T-helper 1 cell treated with Interleukin-12 subunit alpha and Interleukin-12 subunit beta and Interleukin-4 antibody, amounts not matched to agents 30 μg/mL and 1 μg/mL, for 36 hours (primary cell): ENCODE measurements at regions not wholly inside any gene's neighbourhood (a gene's known extent, or its start where the extent isn't known, plus 50 kb on each side); places are given as distances from the start of the nearest gene placed in this dataset.

Experiments used
- H3K27ac Mint-ChIP-seq: one replicate; pipeline ENCODE4 v1.8.0; 2021; ENCODE audit warnings: mild to moderate bottlenecking, mixed read lengths
- H3K27me3 Mint-ChIP-seq: one replicate; pipeline ENCODE4 v1.8.0; 2021; ENCODE audit warnings: low read depth, mixed read lengths
- H3K36me3 Mint-ChIP-seq: one replicate; pipeline ENCODE4 v1.8.0; 2021; ENCODE audit warnings: low read depth, mixed read lengths
- H3K4me1 Mint-ChIP-seq: one replicate; pipeline ENCODE4 v1.8.0; 2021; ENCODE audit warnings: low read depth, mixed read lengths
- H3K4me3 Mint-ChIP-seq: one replicate; pipeline ENCODE4 v1.8.0; 2021; ENCODE audit warnings: mild to moderate bottlenecking, moderate library complexity, mixed read lengths
- H3K9me3 Mint-ChIP-seq: one replicate; pipeline ENCODE4 v1.8.0; 2021; ENCODE audit warnings: mixed read lengths

DNA sequence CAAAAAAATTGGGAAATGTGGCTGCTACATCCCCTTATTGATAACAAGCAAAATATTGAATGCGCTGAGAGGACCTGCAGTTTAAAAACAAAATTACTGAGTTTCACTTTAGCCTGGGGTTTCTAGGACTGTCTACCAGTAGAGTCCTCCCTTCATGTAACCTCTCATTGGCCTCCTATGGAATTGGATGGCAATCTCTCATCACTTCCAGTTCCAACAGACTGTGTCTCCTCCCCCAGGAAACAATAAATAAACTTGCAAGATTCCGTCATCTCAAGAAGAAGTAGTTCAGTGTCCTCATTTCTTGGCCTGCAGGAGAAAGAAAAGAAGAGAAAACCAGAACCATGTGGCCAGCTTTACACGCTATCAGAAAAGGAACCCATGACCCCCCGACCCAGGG, 123.8 kb downstream of the TLE3 start:
- no peaks in the 10 kb centered on the region for H3K9me3 Mint-ChIP-seq
- no peak overlapping the region for H3K4me3 Mint-ChIP-seq
- peaks cover 34% of the 10 kb centered on the region for H3K27me3 Mint-ChIP-seq
- no peak overlapping the region for H3K27ac Mint-ChIP-seq
- no peaks in the 10 kb centered on the region for H3K36me3 Mint-ChIP-seq
- H3K4me1 Mint-ChIP-seq = no peaks in the 10 kb centered on the region

DNA sequence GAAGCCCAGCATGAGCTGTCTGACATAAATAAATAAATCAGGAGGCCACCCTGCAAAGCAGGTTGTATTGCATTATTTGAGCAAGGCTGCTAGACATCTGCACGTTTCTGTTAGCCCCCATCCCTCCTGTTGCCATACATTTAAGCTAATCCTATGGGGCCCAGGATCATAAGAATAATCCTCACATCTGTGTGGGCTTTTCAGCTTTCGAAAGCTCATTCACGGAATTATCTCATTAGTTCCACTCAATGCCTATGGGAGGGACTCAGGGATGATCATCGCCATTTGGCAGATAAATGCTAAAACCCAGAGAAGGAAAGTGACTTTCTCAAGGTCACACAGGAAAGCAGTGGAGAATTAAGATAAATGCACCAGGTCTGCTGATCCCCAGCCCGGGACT, 123.4 kb downstream of the TLE3 start:
- Mint-ChIP-seq H3K9me3 (no peaks in the 10 kb centered on the region), H3K4me3 (no peak overlapping the region), H3K27ac (no peak overlapping the region), H3K27me3 (peaks cover 30% of the 10 kb centered on the region), H3K36me3 (no peaks in the 10 kb centered on the region), H3K4me1 (no peaks in the 10 kb centered on the region)

DNA sequence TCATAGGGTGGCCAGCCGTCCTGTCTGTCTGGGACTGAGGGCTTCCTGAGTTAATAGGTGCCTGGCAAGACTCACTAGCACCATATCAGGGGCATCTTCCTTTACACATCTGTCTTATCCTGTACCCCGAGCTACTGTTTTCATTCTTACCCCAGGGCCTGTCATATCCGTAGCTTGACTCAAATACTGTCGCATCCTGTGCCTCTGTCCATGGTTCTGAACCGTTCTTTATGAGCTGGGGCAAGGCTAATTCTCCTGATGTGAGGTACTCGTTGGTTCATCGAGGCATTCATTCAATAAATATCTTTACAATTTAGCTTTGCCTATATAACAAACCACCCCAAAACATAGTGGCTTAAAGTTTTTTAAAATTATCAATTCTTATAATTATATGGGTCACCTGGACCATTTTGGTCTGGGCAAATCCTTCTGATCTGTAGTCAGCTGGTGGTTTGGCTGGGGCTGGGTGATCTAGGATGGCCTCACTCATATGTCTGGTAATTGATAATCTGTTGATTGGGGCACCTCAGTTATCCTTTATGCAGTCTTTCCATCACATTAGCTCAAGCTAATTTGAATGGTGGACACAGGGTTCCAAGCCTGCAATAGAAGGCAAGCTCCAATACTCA, 121.2 kb downstream of the TLE3 start:
- no peaks in the 10 kb centered on the region for H3K36me3 Mint-ChIP-seq
- H3K27me3 Mint-ChIP-seq = peaks cover 26% of the 10 kb centered on the region
- no peak overlapping the region for H3K4me3 Mint-ChIP-seq
- H3K9me3 Mint-ChIP-seq = no peaks in the 10 kb centered on the region
- H3K27ac Mint-ChIP-seq = no peak overlapping the region
- H3K4me1 Mint-ChIP-seq = no peaks in the 10 kb centered on the region

DNA sequence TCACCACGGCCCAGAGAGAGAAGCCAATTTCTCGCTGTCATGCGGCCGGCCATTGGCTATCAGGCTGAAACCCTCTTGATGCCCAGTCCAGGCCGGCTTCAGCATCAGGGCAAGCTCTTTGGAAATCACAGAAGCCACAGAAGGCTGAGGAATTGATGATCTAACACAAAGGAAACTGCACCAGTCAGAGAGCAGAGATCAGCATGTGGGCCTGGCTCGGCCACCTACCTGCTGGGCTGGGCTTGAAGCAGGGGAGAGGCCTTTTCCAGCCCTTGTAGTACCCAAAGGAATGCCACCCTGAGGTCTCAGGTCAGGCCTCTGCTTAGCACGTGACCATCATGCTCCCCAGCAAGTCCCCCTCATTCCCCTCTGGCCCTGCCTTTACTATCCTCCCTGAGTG, 119.1 kb downstream of the TLE3 start:
- Mint-ChIP-seq H3K4me1 (no peaks in the 10 kb centered on the region), H3K9me3 (no peaks in the 10 kb centered on the region), H3K27ac (no peak overlapping the region), H3K36me3 (no peaks in the 10 kb centered on the region), H3K27me3 (peaks cover 14% of the 10 kb centered on the region), H3K4me3 (no peak overlapping the region)

DNA sequence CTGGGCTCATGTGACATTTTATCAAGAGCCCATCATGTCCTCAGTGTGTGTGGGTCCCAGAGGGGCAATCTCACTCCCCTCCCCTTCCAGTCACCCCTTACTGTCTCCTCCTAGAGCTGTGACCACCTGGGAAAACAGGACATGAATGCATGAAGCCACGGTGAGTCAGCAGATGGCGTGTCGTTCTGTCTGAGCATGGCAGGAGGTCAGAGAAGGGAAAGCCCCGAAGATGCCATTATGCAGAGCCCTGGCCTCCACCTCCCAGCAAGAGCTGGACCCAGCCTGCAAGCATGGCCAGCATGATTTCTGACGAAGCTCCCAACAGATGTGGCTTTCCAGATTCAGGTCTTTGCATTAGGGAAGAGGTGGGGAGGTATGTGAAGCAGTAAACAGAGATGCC, 118.5 kb downstream of the TLE3 start:
- no peaks in the 10 kb centered on the region for H3K4me1 Mint-ChIP-seq
- H3K9me3 Mint-ChIP-seq = no peaks in the 10 kb centered on the region
- no peak overlapping the region for H3K4me3 Mint-ChIP-seq
- H3K27ac Mint-ChIP-seq = no peak overlapping the region
- peaks cover 14% of the 10 kb centered on the region for H3K27me3 Mint-ChIP-seq
- H3K36me3 Mint-ChIP-seq = no peaks in the 10 kb centered on the region

DNA sequence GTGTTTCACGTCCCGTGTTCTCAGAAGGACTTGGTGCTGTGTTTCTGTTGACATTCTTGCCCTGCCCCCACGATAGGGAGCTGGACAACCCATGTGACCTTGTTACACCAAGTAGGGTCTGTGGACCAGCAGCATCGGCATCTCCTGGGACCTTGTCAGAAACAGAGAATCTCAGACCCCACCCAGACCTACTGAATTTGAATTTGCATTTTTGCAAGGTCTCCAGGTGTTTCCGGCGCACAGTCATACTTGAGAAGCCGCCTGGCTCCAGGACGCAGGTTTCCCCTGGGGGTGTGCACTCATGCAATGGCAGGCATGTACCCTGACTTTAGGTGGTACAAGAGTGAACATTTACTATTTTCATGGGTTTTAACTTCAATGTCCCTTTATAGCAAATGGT, 117.9 kb downstream of the TLE3 start:
- no peak overlapping the region for H3K27ac Mint-ChIP-seq
- peaks cover 18% of the 10 kb centered on the region for H3K27me3 Mint-ChIP-seq
- H3K4me1 Mint-ChIP-seq = no peaks in the 10 kb centered on the region
- H3K36me3 Mint-ChIP-seq = no peaks in the 10 kb centered on the region
- H3K4me3 Mint-ChIP-seq = no peak overlapping the region
- no peaks in the 10 kb centered on the region for H3K9me3 Mint-ChIP-seq

DNA sequence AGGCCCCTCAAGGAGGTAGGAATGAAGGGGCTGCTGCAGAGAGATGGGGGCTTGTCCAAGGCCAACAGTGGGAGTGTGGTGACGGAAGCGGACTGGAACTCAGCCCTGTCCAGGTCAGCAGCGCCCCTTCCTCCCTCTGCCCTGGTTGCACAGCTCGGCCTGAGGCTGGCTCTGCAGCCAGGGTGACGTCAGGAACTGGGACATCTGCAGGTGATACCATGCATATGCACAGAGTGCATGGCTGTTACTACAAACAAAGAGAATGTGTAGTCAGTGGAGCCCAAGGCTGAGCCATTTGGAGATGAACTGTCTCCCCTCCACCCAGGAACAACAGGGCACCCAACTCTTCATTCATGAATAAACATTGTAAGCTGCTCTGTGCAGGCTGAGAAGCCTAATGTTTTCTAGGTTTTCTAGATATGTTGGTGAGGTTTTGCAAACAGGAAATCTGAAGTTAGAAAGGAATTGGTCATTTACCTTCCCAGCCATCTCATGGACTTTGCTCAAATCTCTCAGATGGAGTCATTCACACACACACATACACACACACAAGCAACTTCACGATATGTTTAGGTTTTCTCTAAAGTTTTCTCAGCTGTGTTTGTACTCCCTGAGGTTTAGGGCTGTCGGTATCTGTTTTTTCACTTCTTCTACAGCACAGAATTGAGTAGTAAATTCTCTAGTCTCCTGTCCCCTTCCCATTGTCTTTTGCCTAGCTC, 117.2 kb downstream of the TLE3 start:
- Mint-ChIP-seq H3K36me3 (no peaks in the 10 kb centered on the region), H3K27me3 (peaks cover 21% of the 10 kb centered on the region), H3K4me1 (no peaks in the 10 kb centered on the region), H3K9me3 (no peaks in the 10 kb centered on the region), H3K4me3 (no peak overlapping the region), H3K27ac (no peak overlapping the region)

DNA sequence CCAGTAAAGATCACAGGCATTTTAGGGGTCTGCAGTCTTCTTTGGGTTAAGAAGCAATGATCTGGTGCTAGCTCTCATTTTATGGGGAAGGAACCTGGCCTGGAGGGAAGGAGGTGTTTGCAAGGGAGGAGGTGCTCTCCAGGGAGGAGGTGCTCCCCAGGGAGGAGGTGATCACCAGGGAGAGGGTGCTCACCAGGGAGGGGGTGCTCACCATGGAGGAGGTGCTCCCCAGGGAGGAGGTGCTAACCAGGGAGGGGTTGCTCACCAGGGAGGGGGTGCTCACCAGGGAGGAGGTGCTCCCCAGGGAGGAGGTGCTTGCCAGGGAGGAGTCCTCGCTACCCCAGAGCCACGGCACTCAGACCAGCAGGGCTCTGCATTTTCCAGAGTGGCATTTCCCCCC, 115.7 kb downstream of the TLE3 start:
- Mint-ChIP-seq H3K27me3 (peaks cover 17% of the 10 kb centered on the region), H3K27ac (no peak overlapping the region), H3K9me3 (no peaks in the 10 kb centered on the region), H3K4me1 (no peaks in the 10 kb centered on the region), H3K4me3 (no peak overlapping the region), H3K36me3 (no peaks in the 10 kb centered on the region)

DNA sequence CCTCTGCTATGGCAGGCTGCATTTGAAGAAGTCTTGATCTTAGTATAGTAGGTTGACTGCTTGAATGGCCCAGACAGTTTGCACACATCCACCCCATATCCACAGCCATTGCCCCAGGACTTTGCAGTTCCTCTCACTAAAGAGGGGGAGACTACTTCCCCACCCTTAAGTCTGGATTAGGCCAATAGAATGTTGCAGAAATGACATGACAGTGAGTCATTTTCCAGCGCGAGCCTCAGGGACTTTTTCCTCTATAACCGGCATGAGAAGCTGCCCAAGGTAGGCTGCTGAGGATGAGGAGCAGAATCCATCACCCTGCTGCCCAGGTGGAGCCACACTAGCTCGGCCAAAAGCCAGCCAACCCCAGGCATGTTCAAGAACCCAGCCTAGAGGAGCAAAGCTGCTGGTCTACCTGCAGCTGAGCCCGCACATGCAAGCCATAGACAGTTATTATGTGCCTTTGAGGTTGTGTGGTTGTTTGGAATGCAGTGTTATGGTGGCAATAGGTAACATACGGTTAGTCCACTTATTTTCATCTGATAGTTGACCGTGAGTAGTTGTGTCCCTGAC, 113.9 kb downstream of the TLE3 start:
- Mint-ChIP-seq H3K27ac (no peak overlapping the region), H3K4me1 (no peaks in the 10 kb centered on the region), H3K36me3 (no peaks in the 10 kb centered on the region), H3K4me3 (no peak overlapping the region), H3K27me3 (peaks cover 28% of the 10 kb centered on the region), H3K9me3 (no peaks in the 10 kb centered on the region)

DNA sequence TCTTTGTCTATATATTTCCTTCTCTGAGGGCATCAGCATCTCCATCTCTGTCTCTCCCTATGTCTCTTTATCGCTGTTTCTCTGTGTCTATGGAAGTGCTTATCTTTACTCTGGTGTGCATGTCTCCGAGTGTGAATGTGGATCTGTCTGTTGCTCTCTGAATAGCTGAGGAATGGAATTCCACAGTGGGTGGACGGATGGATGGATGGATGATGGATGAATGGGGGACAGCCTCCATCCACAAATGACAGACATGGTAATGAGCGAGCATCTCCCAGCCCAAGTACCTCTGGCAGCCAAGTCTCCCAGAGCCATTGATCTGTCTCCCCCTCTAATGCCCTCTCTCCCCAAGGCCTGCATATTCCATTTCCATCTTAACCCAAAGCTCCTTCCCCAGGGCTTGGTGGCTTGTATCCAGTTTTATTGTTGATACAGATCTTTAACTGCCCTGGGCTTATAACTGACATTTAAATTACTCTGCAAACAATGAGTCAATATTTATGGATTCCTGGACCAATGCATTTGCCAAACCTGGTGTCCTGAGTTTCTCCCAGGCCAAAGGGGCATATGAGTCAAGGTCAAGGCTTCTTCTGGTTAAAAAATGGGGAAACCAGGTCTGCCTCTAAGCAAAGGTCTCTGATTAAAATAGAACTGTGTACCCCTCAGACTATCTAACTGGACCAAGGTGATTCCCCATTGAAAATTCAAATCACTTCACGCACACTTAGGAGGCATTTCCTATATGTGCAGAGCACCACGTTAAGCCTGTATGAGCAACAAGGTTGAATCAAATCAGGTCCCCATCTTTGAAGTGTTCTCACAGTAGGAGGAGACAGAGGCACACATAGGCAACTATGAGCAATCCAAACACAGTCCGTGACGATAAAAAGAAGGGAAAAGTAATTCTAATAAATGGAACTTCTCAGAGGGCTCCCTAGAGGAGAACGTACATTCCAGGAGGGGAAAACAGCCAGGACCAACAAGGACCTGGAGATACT, 109.9 kb downstream of the TLE3 start:
- H3K4me3 Mint-ChIP-seq = no peak overlapping the region
- H3K27me3 Mint-ChIP-seq = peaks cover 26% of the 10 kb centered on the region
- no peaks in the 10 kb centered on the region for H3K9me3 Mint-ChIP-seq
- H3K27ac Mint-ChIP-seq = no peak overlapping the region
- H3K4me1 Mint-ChIP-seq = no peaks in the 10 kb centered on the region
- no peaks in the 10 kb centered on the region for H3K36me3 Mint-ChIP-seq

DNA sequence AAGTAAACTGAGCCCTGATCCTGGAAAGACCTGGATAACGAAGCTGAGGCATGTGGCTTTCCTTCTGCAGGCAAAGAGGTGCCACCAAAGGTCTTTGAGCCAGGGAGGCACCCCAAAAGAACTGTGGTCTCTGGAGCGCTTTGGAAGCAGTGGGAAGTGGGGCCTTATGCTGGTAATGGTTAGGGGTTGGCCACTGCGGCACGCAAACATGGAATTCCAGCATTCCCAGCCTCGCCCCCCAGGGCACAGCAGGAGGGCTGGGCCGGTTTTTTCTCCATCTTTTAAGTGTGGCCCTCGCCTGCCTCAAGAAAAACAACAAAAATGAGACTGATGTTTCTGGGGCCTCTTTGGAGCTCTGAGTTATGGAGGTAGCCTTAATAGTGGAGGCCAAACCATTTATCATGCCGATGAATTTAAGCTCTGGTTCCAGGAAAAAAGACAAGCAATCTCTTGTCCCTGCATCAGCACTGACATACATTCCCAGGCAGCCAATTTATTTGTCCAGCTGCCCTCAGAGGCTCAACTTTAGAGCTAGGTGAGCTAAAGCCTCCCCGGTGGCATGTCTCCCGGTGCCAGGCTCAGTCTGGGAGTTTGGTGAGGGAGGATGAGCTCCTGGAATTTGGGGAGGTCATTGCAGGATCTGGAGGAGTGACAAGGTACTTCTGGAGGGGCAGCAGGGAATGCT, 109.0 kb downstream of the TLE3 start:
- no peaks in the 10 kb centered on the region for H3K9me3 Mint-ChIP-seq
- H3K4me1 Mint-ChIP-seq = no peaks in the 10 kb centered on the region
- H3K27ac Mint-ChIP-seq = no peak overlapping the region
- H3K27me3 Mint-ChIP-seq = peaks cover 26% of the 10 kb centered on the region
- no peaks in the 10 kb centered on the region for H3K36me3 Mint-ChIP-seq
- no peak overlapping the region for H3K4me3 Mint-ChIP-seq

DNA sequence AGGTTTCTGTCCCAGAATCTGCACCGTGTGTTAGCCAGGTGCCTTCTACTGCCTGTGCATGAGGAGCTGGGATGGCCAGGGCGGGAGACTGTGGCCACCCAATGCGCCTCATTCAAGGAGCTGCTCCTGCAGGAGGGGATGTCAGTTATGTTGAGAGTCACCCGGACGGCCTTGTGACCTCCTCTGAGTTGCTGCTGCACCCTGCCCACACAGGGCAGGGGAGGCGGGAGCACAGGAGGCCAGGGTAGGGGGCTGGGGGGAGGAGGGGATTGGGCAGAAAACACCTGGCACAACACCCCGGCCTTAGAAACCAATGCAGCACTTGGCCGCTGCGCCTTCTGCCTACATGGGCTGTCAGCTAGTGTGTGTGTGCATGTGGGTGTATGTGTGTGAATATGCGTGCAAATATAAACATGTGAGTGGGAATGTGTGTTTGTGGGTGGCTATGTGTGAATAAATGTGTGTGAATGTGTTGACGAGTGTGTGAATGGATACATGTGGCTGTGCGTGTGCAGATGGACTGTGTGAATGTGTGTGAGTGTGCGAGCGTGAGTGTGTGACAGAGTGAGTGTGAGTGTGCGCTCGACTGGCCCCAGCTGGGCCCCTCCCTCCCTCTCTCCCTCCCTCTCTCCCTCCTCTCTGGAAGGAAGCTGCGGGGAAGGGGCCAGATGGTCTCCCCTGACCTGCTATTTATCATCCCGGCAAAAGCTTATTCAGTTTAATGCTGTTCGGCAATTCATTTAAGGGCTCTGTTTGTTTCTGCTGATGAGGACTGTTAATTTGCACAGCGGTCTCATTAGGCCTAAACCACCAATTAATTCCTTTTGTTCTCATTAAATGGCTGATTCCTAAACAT, 106.9 kb downstream of the TLE3 start:
- no peaks in the 10 kb centered on the region for H3K9me3 Mint-ChIP-seq
- no peak overlapping the region for H3K4me3 Mint-ChIP-seq
- H3K36me3 Mint-ChIP-seq = no peaks in the 10 kb centered on the region
- no peak overlapping the region for H3K27ac Mint-ChIP-seq
- no peaks in the 10 kb centered on the region for H3K4me1 Mint-ChIP-seq
- peaks cover 26% of the 10 kb centered on the region for H3K27me3 Mint-ChIP-seq

DNA sequence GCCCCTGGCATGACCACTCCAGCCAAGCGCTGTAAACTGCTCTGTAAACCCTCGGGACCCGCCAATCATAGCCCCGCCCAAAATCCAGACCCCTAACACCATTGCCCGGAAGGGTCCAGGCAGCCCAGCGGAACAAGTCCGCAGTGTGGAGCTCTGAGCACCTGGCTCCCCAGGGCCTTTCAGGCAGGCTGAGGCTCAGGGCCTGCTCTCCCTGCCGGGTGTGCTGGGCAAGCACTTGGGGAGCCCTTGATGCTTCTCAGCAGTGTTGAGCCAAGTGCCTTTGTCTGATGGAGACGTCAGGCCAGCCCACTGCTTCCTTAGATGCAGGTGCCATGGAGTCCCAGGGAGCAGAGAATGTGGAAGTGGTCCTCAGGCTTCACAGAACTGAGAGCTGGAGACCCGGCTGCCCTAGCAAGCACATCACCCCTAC, 106.2 kb downstream of the TLE3 start:
- Mint-ChIP-seq H3K9me3 (no peaks in the 10 kb centered on the region), H3K4me3 (no peak overlapping the region), H3K27me3 (peaks cover 29% of the 10 kb centered on the region), H3K36me3 (no peaks in the 10 kb centered on the region), H3K27ac (no peak overlapping the region), H3K4me1 (no peaks in the 10 kb centered on the region)
